ENCODE measurements at regions not wholly inside any gene's neighbourhood (a gene's known extent, or its start where the extent isn't known, plus 50 kb on each side); places are given as distances from the start of the nearest gene placed in this dataset.
A peak's percentile ranks its signal among the peaks of the same experiment; 100 is the strongest.
"Not testable (repeated sequence)": the region's sequence is repeated elsewhere in the genome, so short reads cannot be mapped to it uniquely, and the experiment has no call there.

DNA sequence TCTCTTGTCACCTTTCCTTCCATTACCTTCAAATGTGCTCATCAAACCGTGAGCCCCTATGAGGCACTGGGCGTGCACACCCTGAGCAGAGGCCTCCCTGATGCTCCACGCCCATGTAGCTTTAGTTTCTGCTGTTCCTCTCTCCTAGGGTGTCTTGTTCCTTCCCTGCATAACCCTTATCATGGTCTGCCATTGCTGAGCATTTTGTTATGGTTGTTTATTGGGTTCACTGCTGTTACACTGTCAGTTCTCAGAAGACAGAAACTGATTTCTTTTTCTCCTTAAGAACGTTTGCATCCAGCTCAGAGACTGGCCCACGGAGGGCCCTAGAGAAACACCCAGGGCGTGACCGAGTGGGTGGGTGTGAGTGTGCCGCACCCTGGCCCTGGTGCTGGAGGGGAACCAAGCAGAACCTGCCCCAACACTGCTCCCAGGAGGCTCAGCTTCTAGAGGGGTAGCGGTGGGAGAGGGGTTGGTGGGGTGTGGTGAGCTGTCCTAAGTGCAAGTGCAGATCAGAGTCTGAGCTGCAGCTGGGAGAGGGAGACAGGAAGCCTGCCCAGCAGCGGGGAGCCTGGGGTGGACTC is 61.4 kb upstream of the URI1 start:
- H3K4me1 ChIP-seq = no peaks in the 10 kb centered on the region
- H3K27me3 ChIP-seq = no peaks in the 10 kb centered on the region
- no peak overlapping the region for H3K4me3 ChIP-seq
- DNase-seq = no peak
- TF ChIP-seq POLR2A (IDR thresholded peaks at IDR 0.05) (no peak), CTCF (IDR thresholded peaks at IDR 0.05) (no peak)
- no peak overlapping the region for H3K27ac ChIP-seq
- H3K36me3 ChIP-seq = no peaks in the 10 kb centered on the region
- H3K9me3 ChIP-seq = no peaks in the 10 kb centered on the region

DNA sequence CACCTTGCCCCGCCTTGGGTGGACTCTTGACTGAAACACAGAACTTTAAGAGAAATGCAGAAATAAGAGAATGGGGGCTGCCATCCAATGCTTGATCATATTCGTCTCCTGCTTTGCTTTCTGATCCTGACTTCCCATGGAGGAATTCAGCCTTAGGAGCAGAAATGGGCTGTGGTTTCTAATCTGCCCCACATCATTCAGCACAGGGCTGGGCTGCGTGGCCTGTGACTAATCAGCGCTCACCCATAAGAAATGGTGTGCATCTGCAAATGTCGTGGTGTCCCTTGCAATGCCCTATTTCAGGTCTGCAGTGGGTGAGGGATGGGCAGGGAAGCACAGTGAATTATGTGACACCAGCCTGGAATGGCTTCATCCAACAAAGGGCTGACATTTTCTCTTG is 60.7 kb upstream of the URI1 start:
- Histone ChIP-seq H3K4me1 (no peaks in the 10 kb centered on the region), H3K36me3 (no peaks in the 10 kb centered on the region), H3K4me3 (no peak overlapping the region), H3K27ac (no peak overlapping the region), H3K9me3 (no peaks in the 10 kb centered on the region), H3K27me3 (no peaks in the 10 kb centered on the region)
- DNase-seq = no peak
- TF ChIP-seq POLR2A (IDR thresholded peaks at IDR 0.05) (no peak), CTCF (IDR thresholded peaks at IDR 0.05) (no peak)

DNA sequence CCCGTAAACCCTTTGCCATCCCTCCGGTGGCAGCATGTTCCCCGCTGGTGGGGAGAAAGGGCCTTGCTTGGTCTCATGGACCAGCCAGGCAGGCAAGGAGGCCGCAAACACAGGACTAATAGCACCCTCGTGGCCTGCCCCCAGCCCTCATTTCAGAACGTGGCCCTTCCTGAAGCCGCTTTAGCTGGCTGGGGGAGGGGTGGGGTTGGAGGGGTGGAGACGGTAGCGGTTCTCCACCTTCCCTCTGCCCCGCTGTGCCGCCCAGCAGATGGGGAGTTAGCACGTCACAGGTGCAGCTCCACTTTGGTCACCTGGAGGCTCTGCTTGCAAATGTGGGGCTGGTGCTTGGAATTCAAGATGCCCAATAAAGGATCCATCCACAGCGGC is 59.3 kb upstream of the URI1 start:
- no peaks in the 10 kb centered on the region for H3K9me3 ChIP-seq
- no peak overlapping the region for H3K27ac ChIP-seq
- H3K4me3 ChIP-seq = no peak overlapping the region
- TF ChIP-seq POLR2A (IDR thresholded peaks at IDR 0.05) (no peak), CTCF (IDR thresholded peaks at IDR 0.05) (no peak)
- no peaks in the 10 kb centered on the region for H3K27me3 ChIP-seq
- H3K4me1 ChIP-seq = no peaks in the 10 kb centered on the region
- H3K36me3 ChIP-seq = no peaks in the 10 kb centered on the region
- DNase-seq = peak in 1 of 3 donors; percentile 33

GRCh38 chr19:29884044-29884443 is 58.0 kb upstream of the URI1 start:
- no peak for TF ChIP-seq CTCF (IDR thresholded peaks at IDR 0.05)
- no peak for TF ChIP-seq POLR2A (IDR thresholded peaks at IDR 0.05)
- no peak for DNase-seq
- Histone ChIP-seq H3K27me3 (no peaks in the 10 kb centered on the region), H3K9me3 (no peaks in the 10 kb centered on the region), H3K27ac (no peak overlapping the region), H3K4me3 (no peak overlapping the region), H3K4me1 (no peaks in the 10 kb centered on the region), H3K36me3 (no peaks in the 10 kb centered on the region)

GRCh38 chr19:29884466-29884865 is 57.6 kb upstream of the URI1 start:
- no peak overlapping the region for H3K27ac ChIP-seq
- no peaks in the 10 kb centered on the region for H3K36me3 ChIP-seq
- H3K4me1 ChIP-seq = no peaks in the 10 kb centered on the region
- DNase-seq = peak in 1 of 3 donors; percentile 26
- H3K9me3 ChIP-seq = no peaks in the 10 kb centered on the region
- H3K27me3 ChIP-seq = no peaks in the 10 kb centered on the region
- TF ChIP-seq POLR2A (IDR thresholded peaks at IDR 0.05) = no peak
- no peak for TF ChIP-seq CTCF (IDR thresholded peaks at IDR 0.05)
- H3K4me3 ChIP-seq = no peak overlapping the region

GRCh38 chr19:29886106-29886505 is 55.9 kb upstream of the URI1 start:
- not testable (repeated sequence) for H3K4me1 ChIP-seq, H3K27me3 ChIP-seq, H3K36me3 ChIP-seq, H3K27ac ChIP-seq, H3K9me3 ChIP-seq, H3K4me3 ChIP-seq
- peak in 1 of 3 donors; percentile 6 for DNase-seq
